Left ventricle myocardium inferior (tissue), 1 donor: ENCODE measurements at regions not wholly inside any gene's neighbourhood (a gene's known extent, or its start where the extent isn't known, plus 50 kb on each side); places are given as distances from the start of the nearest gene placed in this dataset.

Experiments used
- DNase-seq: peaks from one replicate; pipeline ENCODE4 v3.0.0-alpha.2; 2020
- H3K27ac ChIP-seq: fragments of 200-600 bp; replicated peaks from 2 replicates; pipeline ENCODE4 v1.8.0; 2021
- H3K27me3 ChIP-seq: fragments of 200-600 bp; 2 replicates; pipeline ENCODE4 v1.8.0; 2021; ENCODE audit warnings: low read depth
- H3K36me3 ChIP-seq: fragments of 200-600 bp; 2 replicates; pipeline ENCODE4 v1.8.0; 2021
- H3K4me1 ChIP-seq: fragments of 200-600 bp; 2 replicates; pipeline ENCODE4 v1.8.0; 2021
- H3K4me3 ChIP-seq: fragments of 200-600 bp; 2 replicates; pipeline ENCODE4 v1.8.0; 2021; ENCODE audit warnings: mild to moderate bottlenecking, moderate library complexity
- H3K9me3 ChIP-seq: fragments of 200-600 bp; replicated peaks from 2 replicates; pipeline ENCODE4 v1.8.0; 2021
- intact Hi-C: fragments of 100-400 bp; cut with micrococcal nuclease; formaldehyde crosslinking; loops from one replicate; pipeline ENCODE4 v1.11.0; 2022
- TF ChIP-seq, protein P1 (sequence below): fragments of 200-600 bp; IDR thresholded peaks from 2 replicates; pipeline ENCODE4 v1.8.0; 2021; ENCODE audit warnings: antibody characterized with exemption, mild to moderate bottlenecking, borderline replicate concordance
- donor health status: DM: no; HTN: yes; CAD: no; lungs with severe emphysema.

DNA sequence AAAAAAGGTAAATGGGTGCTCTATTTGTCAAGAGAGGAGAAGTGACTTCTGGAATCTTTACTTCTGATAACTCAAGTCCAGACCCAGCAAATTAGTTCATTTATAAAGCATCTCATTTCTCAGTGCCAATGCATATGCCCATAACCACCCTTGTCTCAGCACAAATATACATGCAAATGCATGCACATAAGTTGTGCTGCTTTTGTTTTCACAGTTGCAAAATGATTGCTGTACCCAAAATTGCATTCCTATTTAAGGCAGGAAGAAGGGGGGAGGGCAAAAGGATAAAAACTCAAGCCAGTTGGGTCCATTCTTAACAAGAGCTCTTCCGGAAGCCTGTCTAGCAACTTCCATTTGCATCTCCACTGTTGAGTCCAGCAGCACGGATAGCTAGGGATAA is 61.3 kb upstream of the FAM20A start:
- Histone ChIP-seq H3K4me3 (no peak overlapping the region), H3K9me3 (peaks cover 8% of the 10 kb centered on the region), H3K36me3 (no peaks in the 10 kb centered on the region), H3K27me3 (no peaks in the 10 kb centered on the region), H3K4me1 (no peaks in the 10 kb centered on the region), H3K27ac (no peak overlapping the region)
- no peak for DNase-seq
- intact Hi-C loops = no loop called here
- TF ChIP-seq, protein P1, sequence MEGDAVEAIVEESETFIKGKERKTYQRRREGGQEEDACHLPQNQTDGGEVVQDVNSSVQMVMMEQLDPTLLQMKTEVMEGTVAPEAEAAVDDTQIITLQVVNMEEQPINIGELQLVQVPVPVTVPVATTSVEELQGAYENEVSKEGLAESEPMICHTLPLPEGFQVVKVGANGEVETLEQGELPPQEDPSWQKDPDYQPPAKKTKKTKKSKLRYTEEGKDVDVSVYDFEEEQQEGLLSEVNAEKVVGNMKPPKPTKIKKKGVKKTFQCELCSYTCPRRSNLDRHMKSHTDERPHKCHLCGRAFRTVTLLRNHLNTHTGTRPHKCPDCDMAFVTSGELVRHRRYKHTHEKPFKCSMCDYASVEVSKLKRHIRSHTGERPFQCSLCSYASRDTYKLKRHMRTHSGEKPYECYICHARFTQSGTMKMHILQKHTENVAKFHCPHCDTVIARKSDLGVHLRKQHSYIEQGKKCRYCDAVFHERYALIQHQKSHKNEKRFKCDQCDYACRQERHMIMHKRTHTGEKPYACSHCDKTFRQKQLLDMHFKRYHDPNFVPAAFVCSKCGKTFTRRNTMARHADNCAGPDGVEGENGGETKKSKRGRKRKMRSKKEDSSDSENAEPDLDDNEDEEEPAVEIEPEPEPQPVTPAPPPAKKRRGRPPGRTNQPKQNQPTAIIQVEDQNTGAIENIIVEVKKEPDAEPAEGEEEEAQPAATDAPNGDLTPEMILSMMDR = no peak

DNA sequence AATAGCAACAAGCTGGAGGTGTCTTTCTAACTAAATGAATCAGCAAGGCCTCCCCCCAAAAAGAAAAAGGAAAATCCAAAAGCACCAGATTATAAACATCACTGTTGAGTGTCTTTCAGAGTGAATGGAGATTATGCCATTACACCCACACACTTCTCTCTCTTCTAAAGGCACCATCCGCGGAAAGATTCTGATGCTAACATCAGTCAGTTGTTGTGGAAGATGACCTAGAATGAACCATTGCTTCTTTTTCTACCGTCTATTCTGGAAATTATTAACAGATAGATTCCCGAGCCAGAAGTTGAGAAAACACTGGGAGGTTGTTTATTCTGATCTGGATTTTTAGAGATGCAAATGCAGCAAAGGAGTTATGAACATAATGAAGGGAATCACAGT is 60.9 kb upstream of the FAM20A start:
- DNase-seq = no peak
- peaks cover 8% of the 10 kb centered on the region for H3K9me3 ChIP-seq
- intact Hi-C loops = no loop called here
- H3K27me3 ChIP-seq = no peaks in the 10 kb centered on the region
- no peaks in the 10 kb centered on the region for H3K36me3 ChIP-seq
- H3K27ac ChIP-seq = no peak overlapping the region
- H3K4me1 ChIP-seq = no peaks in the 10 kb centered on the region
- TF ChIP-seq, protein P1 = no peak
- no peak overlapping the region for H3K4me3 ChIP-seq

DNA sequence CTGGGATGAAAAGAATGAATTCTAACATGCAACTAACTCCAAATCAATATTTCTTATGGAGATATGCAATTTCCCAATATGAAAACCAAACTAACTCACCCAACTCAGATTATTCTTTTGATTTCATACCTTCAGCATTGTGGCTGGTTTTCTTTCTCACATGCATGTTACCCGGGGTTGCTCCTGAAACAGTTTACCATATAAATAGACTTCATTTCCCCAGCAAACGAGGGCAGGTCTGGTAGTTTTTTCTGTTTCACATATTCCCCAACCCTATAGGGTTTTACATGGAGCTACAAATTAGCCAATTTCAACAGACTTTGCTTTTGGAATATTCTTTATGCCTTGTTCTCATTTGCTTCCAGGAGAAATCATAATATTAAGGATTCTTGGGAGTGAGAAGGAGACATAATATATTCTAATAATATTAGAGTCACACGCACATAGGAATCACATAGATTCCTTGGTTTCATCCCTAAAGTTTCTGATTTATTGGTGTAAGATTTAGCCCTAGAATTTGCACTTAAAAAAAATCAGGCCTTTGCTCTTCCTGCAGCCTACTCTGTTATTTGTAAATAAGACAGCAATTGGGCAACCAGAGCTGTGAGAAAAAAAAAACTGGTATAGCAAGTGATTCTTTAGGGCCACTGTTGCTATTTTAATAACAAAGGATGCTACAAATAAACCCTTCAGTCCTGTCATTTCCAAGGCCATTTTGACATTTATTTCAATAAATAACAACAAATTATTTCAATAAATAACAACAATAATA is 60.3 kb upstream of the FAM20A start:
- intact Hi-C loops = no loop called here
- peaks cover 8% of the 10 kb centered on the region for H3K9me3 ChIP-seq
- H3K36me3 ChIP-seq = no peaks in the 10 kb centered on the region
- no peak overlapping the region for H3K27ac ChIP-seq
- DNase-seq = no peak
- no peak overlapping the region for H3K4me3 ChIP-seq
- no peaks in the 10 kb centered on the region for H3K27me3 ChIP-seq
- TF ChIP-seq, protein P1 = no peak
- no peaks in the 10 kb centered on the region for H3K4me1 ChIP-seq

DNA sequence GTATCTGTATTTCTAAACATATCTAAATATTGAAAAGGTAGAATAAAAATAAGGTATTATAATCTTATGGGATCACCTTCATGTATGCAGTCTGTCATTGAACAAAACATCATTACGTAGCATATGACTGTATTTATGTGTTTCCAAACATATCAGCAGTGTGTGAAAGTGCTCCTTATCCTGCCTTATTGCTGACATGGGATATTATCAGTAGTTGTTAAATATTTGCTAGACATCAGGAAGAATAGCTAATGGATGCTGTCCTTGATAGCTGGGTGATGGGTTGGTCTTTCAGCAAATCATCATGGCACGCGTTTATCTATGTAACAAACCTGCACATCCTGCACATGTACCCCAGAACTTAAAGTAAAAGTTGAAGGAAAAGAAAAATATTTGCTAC is 59.1 kb upstream of the FAM20A start:
- no peak overlapping the region for H3K27ac ChIP-seq
- H3K9me3 ChIP-seq = peaks cover 8% of the 10 kb centered on the region
- no peaks in the 10 kb centered on the region for H3K4me1 ChIP-seq
- H3K4me3 ChIP-seq = no peak overlapping the region
- no peaks in the 10 kb centered on the region for H3K27me3 ChIP-seq
- H3K36me3 ChIP-seq = no peaks in the 10 kb centered on the region
- no peak for DNase-seq
- TF ChIP-seq, protein P1 = no peak
- intact Hi-C loops = no loop called here

DNA sequence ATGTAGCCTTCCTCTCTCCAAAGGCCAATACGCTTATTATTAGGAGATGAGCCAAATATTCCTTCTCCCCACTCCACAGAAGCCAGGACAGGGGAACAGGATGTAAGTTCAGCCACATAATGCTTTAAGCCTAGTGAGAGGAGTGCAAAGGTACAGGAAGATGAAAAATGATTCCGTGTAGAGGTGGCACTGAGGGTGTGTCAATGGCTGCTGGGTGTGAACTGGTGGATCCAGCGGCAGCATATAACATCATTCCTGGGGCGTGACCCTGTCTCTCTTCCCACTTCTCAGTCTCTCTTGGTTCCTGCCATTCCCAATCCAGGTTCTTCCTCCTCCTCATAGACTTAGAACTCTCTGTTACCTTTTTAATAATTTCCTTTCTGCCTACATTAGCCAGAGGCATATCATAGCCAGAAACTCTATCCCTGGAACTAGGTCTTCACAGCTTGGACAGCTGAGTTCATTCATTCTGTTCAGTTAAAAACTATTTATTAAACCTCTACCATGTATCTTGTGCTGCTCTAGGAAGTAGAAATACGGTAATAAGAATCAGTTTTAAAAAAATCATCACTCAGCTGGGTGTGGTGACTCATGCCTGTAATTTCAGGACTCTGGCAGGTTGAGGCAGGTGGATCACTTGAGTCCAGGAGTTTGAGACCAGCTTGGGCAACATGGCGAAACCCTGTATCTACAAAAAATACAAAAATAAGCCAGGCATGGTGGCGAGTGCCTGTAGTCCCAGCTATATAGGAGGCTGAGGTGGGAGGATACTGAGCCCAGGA is 58.0 kb upstream of the FAM20A start:
- Histone ChIP-seq H3K4me3 (no peak overlapping the region), H3K27me3 (no peaks in the 10 kb centered on the region), H3K36me3 (no peaks in the 10 kb centered on the region), H3K4me1 (no peaks in the 10 kb centered on the region), H3K27ac (no peak overlapping the region), H3K9me3 (peaks cover 8% of the 10 kb centered on the region)
- intact Hi-C loops = no loop called here
- no peak for DNase-seq
- TF ChIP-seq, protein P1 = no peak
